Esophagus squamous epithelium (tissue), 5 donors: ENCODE measurements at regions not wholly inside any gene's neighbourhood (a gene's known extent, or its start where the extent isn't known, plus 50 kb on each side); places are given as distances from the start of the nearest gene placed in this dataset.

Source experiments
- DNase-seq: peaks from one replicate; lab custom pipeline; 2025; lab: John Stamatoyannopoulos, UW
- H3K27ac ChIP-seq, 4 donors: fragments of 200-600 bp; sonication (generic); one replicate each; pipeline ENCODE4 v1.5.1; 2016 to 2019; ENCODE audit warnings: mild to moderate bottlenecking in 1 of 4
- H3K27me3 ChIP-seq, 4 donors: fragments of 200-600 bp; sonication (generic); 1 replicate in 3 of 4; 2 replicates in 1 of 4; pipeline versions ENCODE4 v1.5.1 to v1.6.0; 2017 to 2021; ENCODE audit warnings: antibody characterized with exemption in 1 of 4
- H3K36me3 ChIP-seq, 3 donors: fragments of 200-600 bp; sonication (generic); one replicate each; pipeline ENCODE4 v1.5.1; 2016 to 2019
- H3K4me1 ChIP-seq, 3 donors: fragments of 200-600 bp; sonication (generic); one replicate each; pipeline ENCODE4 v1.5.1; 2017 to 2019
- H3K4me3 ChIP-seq, 4 donors: fragments of 200-600 bp; sonication (generic); 1 replicate in 3 of 4; 2 replicates in 1 of 4; pipeline ENCODE4 v1.5.1; 2016 to 2019; ENCODE audit warnings: mild to moderate bottlenecking in 2 of 4, moderate library complexity in 1 of 4
- H3K9me3 ChIP-seq, 3 donors: fragments of 200-600 bp; sonication (generic); one replicate each; pipeline ENCODE4 v1.5.1; 2016 to 2019
- CTCF ChIP-seq, 6 experiments: fragments of 450-650 bp in 4 of 6; fragments of 200-600 bp in 2 of 6; sonication (generic) in 2 of 6; IDR thresholded peaks; one replicate each; pipeline ENCODE4 v1.5.1; 2016 to 2019; ENCODE audit warnings: antibody characterized with exemption in 6 of 6, mild to moderate bottlenecking in 4 of 6, moderate library complexity in 4 of 6
- POLR2A ChIP-seq, 4 donors: fragments of 450-650 bp; IDR thresholded peaks; one replicate each; pipeline ENCODE4 v1.6.1; 2017; ENCODE audit warnings: antibody characterized with exemption in 4 of 4, mild to moderate bottlenecking in 4 of 4, moderate library complexity in 3 of 4
- WGBS, 2 donors: methylation state at CpG; one replicate each; pipeline ENCODE4 v1.1.5; 2018; 5-methylcytosine and 5-hydroxymethylcytosine counted together
- intact Hi-C: fragments of 100-400 bp; cut with DNase I; formaldehyde crosslinking; loops from one replicate; pipeline ENCODE4 v1.15.0; 2022
- donor health status: DM: yes; HTN: yes; CAD: no.

DNA sequence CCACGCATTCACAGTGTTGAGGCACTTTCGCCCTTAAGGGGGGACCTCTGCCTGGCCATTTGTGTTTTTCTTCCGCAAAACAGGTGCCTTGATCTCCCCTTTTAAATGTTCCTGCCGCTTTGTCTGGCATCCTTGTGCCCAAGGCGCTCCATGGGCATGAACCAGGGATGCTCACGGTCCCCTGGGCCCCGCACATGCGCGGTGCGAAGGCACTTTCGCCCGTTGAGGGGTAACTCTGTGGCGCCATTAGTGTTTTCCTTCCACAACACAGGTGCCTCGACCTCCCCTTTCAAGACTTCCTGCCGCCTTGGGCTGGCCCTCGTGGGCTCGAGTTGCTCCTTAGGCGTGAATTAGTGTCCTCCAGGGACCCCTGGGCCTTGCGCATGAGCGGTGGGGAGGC, 335.5 kb downstream of the ALG10 start:
- H3K27me3 ChIP-seq, result peaks cover 0 to 9% (median 0%) of the 10 kb centered on the region in 4 donors
- no peak overlapping the region for H3K4me3 ChIP-seq
- H3K9me3 ChIP-seq, result peaks cover 0 to 100% (median 88%) of the 10 kb centered on the region in 3 donors
- H3K4me1 ChIP-seq, result no peaks in the 10 kb centered on the region
- intact Hi-C loops, result no loop called here
- no peak overlapping the region for H3K27ac ChIP-seq
- H3K36me3 ChIP-seq, result no peaks in the 10 kb centered on the region
- 42 to 52% methylated on average over 11 to 17 of the region's 20 CpGs for WGBS, 2 donors
- no peak for DNase-seq
- TF ChIP-seq CTCF (IDR thresholded peaks at IDR 0.05), result no peak
- TF ChIP-seq POLR2A (IDR thresholded peaks at IDR 0.05), result no peak

- no peaks in the 10 kb centered on the region for H3K36me3 ChIP-seq
- no peaks in the 10 kb centered on the region for H3K4me1 ChIP-seq
- DNase-seq, result no peak
- WGBS, 2 donors, result 13 to 56% methylated on average over 3 to 12 of the region's 18 CpGs
- peaks cover 0 to 100% (median 84%) of the 10 kb centered on the region in 3 donors for H3K9me3 ChIP-seq
- TF ChIP-seq CTCF (IDR thresholded peaks at IDR 0.05) (no peak), POLR2A (IDR thresholded peaks at IDR 0.05) (no peak)
- intact Hi-C loops, result no loop called here
- peaks cover 0 to 9% (median 0%) of the 10 kb centered on the region in 4 donors for H3K27me3 ChIP-seq
- H3K4me3 ChIP-seq, result no peak overlapping the region
- no peak overlapping the region for H3K27ac ChIP-seq
Observed at GRCh38 chr12:34358198-34358597, 335.9 kb downstream of the ALG10 start.

GRCh38 chr12:34361721-34362316, 339.5 kb downstream of the ALG10 start:
- no peak overlapping the region for H3K4me3 ChIP-seq
- H3K27ac ChIP-seq, result no peak overlapping the region
- no peak for DNase-seq
- intact Hi-C loops, result no loop called here
- peaks cover 0 to 100% (median 75%) of the 10 kb centered on the region in 3 donors for H3K9me3 ChIP-seq
- H3K27me3 ChIP-seq, result no peaks in the 10 kb centered on the region
- H3K36me3 ChIP-seq, result no peaks in the 10 kb centered on the region
- H3K4me1 ChIP-seq, result no peaks in the 10 kb centered on the region
- TF ChIP-seq POLR2A (IDR thresholded peaks at IDR 0.05) (no peak), CTCF (IDR thresholded peaks at IDR 0.05) (no peak)
- WGBS, 2 donors, result 45 to 54% methylated on average over 13 to 23 of the region's 30 CpGs

DNA sequence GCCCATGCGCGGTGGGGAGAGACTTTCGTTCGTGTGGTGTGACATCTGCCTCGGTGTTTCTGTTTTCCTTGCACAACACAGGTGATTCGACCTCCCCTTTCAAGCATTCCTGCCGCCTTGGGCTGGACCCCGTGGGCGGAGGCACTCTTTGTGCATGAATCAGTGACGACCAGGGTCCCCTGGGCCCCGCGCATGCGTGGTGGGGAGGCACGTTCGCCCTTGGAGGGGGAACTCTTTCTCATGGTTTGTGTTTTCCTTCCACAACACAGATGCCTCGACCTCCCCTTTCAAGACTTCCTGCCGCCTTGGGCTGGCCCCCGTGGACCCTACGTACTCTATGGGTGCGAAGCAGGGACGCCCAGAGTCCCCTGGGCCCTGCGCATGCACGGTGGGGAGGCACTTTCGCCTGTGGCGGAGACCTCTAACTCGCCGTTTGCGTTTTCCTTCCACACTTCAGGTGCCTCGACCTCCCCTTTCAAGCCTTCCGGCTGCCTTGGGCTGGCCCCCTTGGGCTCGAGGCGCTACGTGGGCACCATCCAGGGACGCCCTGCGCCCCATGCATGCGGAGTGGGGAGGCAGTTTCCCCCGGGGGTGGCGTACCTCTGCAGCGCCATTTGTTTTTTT, 340.9 kb downstream of the ALG10 start:
- no peak overlapping the region for H3K27ac ChIP-seq
- no peak overlapping the region for H3K4me3 ChIP-seq
- intact Hi-C loops, result no loop called here
- H3K27me3 ChIP-seq, result no peaks in the 10 kb centered on the region
- WGBS, 2 donors, result 54 to 59% methylated on average over 22 to 29 of the region's 39 CpGs
- no peaks in the 10 kb centered on the region for H3K36me3 ChIP-seq
- no peak for TF ChIP-seq POLR2A (IDR thresholded peaks at IDR 0.05)
- no peak for TF ChIP-seq CTCF (IDR thresholded peaks at IDR 0.05)
- no peak for DNase-seq
- no peaks in the 10 kb centered on the region for H3K4me1 ChIP-seq
- H3K9me3 ChIP-seq, result peaks cover 0 to 100% (median 81%) of the 10 kb centered on the region in 3 donors

GRCh38 chr12:34368079-34368478, 345.8 kb downstream of the ALG10 start:
- no peaks in the 10 kb centered on the region for H3K4me1 ChIP-seq
- H3K27me3 ChIP-seq, result no peaks in the 10 kb centered on the region
- H3K9me3 ChIP-seq, result peaks cover 0 to 99% (median 82%) of the 10 kb centered on the region in 3 donors
- H3K4me3 ChIP-seq, result no peak overlapping the region
- WGBS, 2 donors, result 55 to 62% methylated on average over 9 to 13 of the region's 15 CpGs
- H3K36me3 ChIP-seq, result no peaks in the 10 kb centered on the region
- TF ChIP-seq CTCF (IDR thresholded peaks at IDR 0.05) (no peak), POLR2A (IDR thresholded peaks at IDR 0.05) (no peak)
- DNase-seq, result no peak
- H3K27ac ChIP-seq, result no peak overlapping the region
- intact Hi-C loops, result no loop called here
